NCI-H1417 treated with DMSO at 0.1 percent for 48 hours (cell line): ENCODE measurements at regions not wholly inside any gene's neighbourhood (a gene's known extent, or its start where the extent isn't known, plus 50 kb on each side); places are given as distances from the start of the nearest gene placed in this dataset.

ENCODE experiments used
- DNase-seq: peaks from one replicate; lab custom pipeline; 2025; lab: John Stamatoyannopoulos, UW

DNA sequence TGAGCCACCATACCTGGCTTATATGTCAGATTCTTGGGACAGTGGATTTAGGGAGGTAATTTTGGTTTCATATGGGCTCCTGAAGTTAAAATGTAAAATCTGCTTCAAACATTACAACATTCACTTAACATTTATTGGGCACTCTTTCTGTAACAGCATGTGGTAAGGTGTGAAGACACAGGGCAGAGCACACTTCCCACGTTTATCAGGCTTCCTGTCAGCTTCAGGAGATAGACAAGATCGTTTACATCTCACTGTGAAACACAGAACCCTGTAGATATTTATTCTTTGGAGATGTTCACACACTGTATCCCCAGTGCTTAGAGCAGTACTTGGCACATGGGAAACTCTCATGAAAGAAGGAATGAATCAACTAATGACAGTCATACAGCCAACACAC, 426.0 kb upstream of the RARB start:
- DNase-seq: no peak

DNA sequence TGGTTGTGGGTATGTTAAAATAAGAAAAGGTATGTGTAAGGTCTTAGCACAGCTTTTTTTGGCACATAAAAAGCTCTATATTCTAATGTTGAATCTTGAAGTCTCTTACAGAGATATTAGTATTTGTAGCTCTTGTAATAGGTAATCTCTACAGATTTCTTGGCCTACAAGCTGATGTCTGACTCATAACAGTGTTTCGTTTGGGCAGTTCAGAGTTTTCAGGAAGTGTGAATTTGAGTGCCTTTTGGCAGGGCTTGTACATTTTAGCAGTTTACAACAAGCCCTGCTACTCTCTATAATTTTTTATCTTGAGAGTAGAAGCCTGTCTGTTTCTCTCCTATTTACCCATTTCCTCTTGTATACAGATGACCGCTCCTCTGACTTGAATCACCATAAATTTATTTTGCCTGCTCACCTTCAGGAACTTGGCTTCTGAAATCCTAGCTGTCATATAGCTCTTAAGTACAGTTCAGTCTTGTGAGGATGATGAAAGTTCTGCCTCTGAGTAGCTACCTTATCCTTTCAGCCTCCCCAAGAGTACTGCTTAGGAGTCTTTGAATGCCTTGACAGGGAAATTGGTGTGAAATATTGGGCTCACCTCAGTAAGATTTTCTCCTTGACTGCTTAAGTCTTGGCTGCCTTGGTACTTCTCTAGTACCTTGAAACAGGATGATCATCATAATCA, 419.9 kb upstream of the RARB start:
- no peak for DNase-seq

DNA sequence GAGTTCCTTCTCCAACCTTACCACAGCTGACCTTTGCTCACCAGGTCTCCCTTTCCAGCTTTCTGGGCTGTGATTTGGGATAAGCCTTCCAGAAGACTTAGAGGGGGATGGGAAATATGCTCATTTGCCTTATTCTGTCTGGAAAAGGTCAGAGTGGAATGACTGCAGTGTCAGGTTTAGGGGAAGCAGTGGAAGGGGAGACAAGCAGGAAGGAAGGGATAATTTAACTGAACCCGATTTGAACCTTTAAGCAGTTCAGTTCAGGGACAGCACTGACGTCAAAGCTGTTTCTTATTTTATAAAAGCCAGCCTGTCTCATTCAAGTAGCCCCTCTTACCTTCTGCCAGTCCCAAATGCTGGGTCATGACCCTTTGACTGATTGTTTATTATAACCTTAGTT, 418.4 kb upstream of the RARB start:
- no peak for DNase-seq

DNA sequence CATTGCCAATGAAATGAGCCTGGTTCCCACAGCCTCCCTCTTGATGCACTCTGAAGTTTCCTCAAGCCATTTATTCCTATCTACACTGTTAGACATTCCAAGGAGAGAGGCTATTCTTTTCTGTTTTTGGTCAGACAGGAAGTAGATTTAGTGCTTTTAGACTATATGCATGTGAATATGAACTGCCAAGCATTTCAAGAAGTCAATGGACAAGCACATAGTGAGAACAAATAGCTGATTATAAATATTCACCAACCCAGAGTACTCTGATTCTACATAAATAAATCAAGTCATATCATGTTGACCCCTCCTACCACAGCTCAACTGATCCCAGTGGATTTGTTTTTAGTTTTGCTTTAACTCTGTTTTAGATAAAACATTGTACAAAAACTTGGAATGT, 412.5 kb upstream of the RARB start:
- DNase-seq: no peak

DNA sequence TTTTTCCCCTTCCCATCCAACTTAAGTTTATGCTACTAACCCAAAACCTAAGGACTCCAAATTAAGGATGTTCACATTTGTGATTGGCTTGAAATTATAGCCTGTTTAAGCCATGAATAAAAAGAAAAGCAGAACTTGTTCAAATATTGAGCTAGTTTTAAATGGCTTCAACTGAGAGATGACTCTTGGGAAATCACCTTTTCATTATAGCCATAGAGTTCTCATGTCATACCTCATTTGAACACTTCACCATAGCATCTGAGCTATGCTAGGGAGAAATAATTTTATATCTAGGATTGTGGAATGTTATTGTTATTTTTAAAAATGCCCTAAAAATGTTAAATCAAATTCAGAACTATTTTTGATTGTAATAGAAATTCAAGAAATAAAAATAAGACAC, 409.2 kb upstream of the RARB start:
- DNase-seq: no peak

DNA sequence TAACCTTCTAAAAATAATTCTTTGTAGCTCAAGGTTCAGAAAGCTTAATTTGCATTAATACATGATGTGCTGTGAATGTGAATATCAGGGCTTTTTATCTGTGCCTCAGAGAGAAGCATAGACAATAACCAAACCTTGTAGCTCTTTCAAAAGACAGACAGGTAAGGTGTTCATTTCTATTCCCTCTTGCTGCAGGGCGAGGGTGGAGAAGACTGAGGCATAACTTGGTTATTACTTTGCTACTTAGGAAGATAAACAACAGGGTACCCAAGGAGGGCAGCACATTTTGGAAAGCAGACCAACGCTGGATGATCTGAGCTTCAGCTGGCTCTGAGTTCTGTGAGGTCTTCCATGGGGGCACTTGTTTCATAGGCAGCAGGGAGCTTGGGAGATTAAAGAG, 408.6 kb upstream of the RARB start:
- no peak for DNase-seq

GRCh38 chr3:25021816-25022215, 406.2 kb upstream of the RARB start:
- no peak for DNase-seq

GRCh38 chr3:25023876-25024275, 404.2 kb upstream of the RARB start:
- DNase-seq: no peak

DNA sequence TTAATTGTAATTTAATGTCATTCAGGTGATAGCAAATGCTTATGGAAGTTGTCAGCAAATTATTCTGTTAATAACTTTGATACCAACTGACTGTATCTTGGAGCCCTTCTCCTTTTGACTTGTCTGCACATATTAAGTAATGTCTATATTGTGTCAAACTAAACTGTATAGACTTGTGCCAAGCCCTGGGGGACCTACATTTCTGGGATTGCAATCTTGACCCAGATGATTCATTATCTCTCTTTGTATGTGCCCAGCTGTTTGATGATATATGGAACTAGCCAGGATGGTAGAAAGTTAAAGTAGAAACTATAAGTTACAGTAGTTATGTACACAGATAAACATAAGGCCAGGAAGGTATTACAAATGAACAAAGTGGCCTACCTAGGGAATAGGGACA, 402.8 kb upstream of the RARB start:
- no peak for DNase-seq

GRCh38 chr3:25027650-25028049, 400.4 kb upstream of the RARB start:
- no peak for DNase-seq

DNA sequence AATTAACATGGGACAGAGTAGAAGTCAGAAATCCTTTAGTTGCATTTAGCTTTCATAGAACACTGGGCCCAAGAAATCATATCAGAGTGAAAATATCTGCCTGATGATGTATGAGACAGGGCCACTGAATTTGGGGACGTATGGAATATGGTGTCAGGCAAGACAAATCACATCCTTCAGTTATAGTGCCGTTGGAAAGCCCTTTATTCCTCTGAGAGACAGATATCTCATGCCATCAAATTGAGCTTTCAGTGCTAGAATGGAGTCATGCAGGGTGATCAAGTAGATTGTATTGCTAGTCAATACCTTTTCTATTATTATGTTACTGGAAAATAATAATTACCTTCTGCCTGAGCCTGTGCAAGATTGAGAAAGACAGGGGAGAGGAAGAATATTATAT, 398.2 kb upstream of the RARB start:
- DNase-seq: no peak

DNA sequence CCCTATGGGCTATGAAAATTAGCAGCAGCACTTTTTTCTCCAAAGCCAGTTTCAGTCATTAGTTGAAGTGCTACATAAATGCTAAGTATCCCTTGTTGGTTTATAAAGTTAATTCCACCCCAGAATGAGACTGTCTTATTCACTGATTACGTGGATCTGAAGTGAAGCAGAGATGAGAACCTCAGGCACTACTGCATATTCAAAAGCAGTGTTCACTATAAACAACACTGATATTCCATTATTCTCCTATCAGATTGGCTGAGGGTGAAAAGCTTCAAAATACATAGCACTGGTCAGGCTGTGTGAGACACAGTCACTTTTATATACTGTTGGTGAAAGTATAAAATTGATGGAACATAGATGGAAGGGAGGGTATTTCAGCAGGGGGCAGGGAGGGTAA, 395.7 kb upstream of the RARB start:
- no peak for DNase-seq

GRCh38 chr3:25033407-25034029, 394.5 kb upstream of the RARB start:
- no peak for DNase-seq

DNA sequence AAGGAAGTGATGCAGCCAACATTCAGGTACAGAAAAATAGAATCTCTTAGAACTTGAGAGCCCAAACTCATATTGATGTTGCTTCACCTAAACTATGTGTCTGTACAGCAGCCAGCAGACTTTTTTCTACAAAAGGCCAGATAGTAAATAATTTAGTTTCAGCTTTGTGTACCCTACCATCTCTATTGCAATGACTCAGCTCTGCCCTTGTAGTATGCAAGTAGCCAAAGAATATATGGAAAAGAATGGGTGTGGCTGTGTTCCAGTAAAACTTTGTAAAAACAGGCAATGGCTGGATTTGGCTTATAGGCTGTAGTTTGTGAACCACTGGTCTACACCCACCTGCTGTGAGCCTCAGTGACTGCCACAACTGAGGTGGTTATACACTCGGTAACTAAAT, 392.5 kb upstream of the RARB start:
- no peak for DNase-seq

DNA sequence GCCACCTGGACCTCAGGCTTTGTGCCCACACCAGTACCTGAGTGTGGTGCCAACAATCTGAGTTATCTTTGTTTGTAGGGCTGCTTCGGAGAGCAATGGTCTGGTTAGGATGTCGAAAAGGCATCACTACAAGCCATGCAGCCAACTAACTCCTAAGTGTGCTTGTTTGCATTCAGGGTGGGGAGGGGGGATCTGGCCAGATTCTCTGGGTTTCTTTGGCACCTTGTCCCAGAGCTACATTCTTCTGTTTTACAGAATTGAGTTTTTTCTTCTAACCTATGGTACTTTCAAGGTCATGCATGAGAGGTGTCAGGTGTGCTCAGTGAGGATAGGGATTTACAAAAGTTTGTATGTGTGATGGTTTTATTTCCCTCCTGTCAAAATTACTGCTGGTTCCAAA, 391.4 kb upstream of the RARB start:
- no peak for DNase-seq

DNA sequence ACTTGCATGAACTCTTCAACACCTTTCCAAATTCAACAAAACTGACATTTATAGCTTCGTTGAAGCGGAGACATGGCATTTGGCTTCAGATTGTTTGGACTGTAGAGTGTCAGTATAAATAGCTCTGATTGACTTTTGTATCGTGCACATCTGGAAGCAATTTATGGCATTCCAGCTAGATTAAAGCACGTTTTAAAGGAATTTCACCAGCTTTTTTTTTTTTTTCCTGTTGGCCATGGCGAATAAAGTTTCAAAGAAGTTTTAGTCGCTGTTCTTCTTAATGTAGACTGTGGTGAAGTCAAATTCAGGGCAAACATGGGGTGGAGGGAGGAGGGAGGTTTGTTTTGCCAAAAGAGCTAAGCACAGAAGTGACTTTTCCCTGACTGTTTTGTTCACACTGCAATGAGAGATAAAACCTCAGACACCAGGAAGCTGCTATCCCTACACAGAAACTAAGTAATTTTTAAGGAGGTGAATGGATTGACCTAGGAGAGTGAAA, 391.0 kb upstream of the RARB start:
- no peak for DNase-seq

DNA sequence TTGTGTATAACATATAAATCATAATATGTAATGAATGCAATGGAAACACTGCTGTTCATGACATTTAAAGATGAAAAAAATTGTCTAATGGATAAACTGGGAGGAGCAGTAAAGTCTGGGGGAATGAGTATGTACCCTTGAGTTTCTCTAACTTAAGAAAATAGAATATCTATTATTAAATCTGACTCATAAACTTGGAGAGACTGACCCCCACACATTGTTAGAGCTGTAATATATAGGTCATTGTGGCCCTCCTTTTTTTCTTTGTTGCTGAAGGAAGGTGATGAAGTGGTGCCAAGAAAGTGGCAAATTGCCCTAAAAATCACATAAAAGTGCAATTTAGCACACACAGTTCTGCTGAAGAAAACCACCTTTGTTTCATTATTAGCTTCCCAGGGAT, 389.8 kb upstream of the RARB start:
- no peak for DNase-seq

DNA sequence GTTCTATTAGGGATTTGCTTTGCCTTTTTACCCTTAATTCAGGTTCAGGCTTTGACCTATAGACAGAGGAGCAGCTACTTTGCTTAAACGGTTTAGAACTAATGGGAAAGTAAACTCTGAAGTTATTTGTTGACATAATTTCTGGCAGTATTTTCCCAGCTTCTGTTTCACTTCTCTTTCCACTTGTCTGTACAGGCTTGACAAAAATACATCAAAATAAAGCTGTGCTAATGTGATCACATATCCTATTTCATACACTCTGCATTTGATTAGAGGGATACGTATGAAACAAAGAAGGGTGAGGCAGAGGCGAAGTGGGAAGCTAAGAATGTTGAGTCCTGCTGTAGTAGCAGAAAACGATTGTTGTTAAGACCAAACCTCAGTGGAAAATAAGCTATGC, 389.1 kb upstream of the RARB start:
- DNase-seq: no peak

DNA sequence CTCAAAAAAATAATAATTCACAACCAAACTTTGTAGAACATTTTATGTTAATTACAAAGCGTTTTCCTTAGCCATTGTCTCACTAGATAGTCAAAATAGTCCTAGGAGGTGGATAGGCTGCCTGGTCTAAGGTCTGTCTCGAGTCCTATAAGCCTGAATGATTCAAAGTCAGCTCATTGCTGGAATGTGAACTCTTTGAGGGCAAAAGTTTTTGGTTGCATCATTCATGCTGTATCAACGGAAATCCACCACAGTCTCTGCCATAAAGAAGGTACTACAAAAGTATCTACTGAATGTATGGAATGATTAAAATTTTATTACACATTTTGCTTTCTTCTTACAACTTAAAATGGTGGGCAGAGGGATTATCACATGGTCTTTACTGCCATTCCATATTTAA, 387.3 kb upstream of the RARB start:
- DNase-seq: no peak

GRCh38 chr3:25041871-25042584, 386.0 kb upstream of the RARB start:
- no peak for DNase-seq

GRCh38 chr3:25043177-25043576, 384.9 kb upstream of the RARB start:
- no peak for DNase-seq

DNA sequence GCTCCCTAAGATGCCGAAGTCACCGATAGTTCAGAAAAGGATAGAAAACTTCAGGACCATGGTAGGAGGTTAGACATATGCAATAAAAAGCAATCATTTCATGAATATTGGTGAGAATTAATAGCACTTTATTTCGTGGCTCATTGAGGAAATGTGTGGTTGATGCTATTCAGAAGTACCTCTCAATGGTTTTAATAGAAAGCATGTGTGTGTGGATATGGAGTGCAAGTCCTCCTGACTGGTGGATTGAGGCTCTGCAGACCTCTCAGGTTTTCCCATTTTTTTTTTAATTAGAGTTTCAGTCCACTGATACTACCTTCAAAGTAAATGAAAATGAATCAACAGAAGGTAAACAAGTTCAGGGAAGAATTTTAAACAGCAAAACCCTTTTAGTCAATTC, 384.3 kb upstream of the RARB start:
- DNase-seq: no peak
